ENCODE measurements at regions not wholly inside any gene's neighbourhood (a gene's known extent, or its start where the extent isn't known, plus 50 kb on each side); places are given as distances from the start of the nearest gene placed in this dataset.

DNA sequence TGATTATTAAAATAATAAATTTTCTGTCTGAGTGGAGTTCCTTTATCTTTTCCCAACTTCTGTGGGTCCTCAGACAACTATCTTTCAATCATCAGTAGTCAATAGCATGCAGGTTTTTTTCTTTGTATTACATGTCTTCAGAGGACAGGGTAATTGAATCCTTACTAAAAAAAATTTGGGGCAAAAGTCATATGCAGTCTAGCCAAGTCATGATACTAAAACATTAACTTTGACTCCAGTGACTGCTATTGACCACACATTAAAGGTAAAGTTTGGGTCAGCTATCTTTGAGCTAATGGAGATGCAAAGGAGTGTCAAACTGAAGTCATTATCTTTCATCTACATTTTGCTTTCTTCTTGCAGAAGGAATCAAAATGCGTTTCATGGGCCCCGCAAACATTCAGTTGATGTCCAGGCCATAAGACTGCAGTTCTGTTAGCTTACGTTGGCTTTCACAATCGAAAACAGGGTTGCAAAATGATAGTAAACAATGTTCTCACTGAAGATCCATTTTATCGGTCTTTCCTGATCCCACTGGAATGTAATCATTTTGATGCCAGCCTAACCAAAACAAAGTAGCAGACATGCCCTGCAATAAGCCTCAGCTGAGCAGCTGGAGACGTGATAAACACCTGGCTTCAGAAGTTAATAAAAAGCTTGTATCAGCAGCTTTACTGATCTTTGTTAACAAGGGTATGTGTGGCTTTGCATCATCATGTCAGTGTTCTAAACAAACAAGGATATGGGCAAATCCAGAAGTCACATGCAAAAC, 186.1 kb upstream of the PRLR start:
- POLR2A ChIA-PET = no interaction called here
- no peak overlapping the region for H3K27ac ChIP-seq (ENCODE audit: extremely low read length, insufficient read depth, low read length)
- in situ Hi-C loops (cut with HindIII; ENCODE audit: extremely low pct_ligation_motif_present, low pct_unique_long_range_greater_than_20kb) = no loop called here
- no peak for TF ChIP-seq ZNF501 (CRISPR knock-in tag; IDR thresholded peaks at IDR 0.05)
- TF ChIP-seq NCOR1 (IDR thresholded peaks at IDR 0.05; ENCODE audit: borderline replicate concordance, low read length) = no peak; the same call in 1 of the 2 replicates
- no peak for TF ChIP-seq MIXL1 (CRISPR knock-in tag; IDR thresholded peaks at IDR 0.05)
- no peak for TF ChIP-seq KLF9 (CRISPR knock-in tag; IDR thresholded peaks at IDR 0.05; ENCODE audit: low read depth)
- TF ChIP-seq DNMT3B (CRISPR knock-in tag; conservative IDR thresholded peaks at IDR 0.05) = no peak
- no peak for TF ChIP-seq ZSCAN22 (CRISPR knock-in tag; IDR thresholded peaks at IDR 0.05)
- TF ChIP-seq, protein P1, sequence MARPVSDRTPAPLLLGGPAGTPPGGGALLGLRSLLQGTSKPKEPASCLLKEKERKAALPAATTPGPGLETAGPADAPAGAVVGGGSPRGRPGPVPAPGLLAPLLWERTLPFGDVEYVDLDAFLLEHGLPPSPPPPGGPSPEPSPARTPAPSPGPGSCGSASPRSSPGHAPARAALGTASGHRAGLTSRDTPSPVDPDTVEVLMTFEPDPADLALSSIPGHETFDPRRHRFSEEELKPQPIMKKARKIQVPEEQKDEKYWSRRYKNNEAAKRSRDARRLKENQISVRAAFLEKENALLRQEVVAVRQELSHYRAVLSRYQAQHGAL (CRISPR knock-in tag; IDR thresholded peaks at IDR 0.05; ENCODE audit: not compliant biosample characterization) = no peak
- TF ChIP-seq, protein P2, sequence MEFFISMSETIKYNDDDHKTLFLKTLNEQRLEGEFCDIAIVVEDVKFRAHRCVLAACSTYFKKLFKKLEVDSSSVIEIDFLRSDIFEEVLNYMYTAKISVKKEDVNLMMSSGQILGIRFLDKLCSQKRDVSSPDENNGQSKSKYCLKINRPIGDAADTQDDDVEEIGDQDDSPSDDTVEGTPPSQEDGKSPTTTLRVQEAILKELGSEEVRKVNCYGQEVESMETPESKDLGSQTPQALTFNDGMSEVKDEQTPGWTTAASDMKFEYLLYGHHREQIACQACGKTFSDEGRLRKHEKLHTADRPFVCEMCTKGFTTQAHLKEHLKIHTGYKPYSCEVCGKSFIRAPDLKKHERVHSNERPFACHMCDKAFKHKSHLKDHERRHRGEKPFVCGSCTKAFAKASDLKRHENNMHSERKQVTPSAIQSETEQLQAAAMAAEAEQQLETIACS (CRISPR knock-in tag; IDR thresholded peaks at IDR 0.05) = no peak
- TF ChIP-seq ZNF460 (CRISPR knock-in tag; IDR thresholded peaks at IDR 0.05; ENCODE audit: borderline replicate concordance) = no peak
- TF ChIP-seq MXD3 (CRISPR knock-in tag; IDR thresholded peaks at IDR 0.05) = no peak
- no peak for TF ChIP-seq ZNF768 (CRISPR knock-in tag; IDR thresholded peaks at IDR 0.05)
- TF ChIP-seq CC2D1A (CRISPR knock-in tag; IDR thresholded peaks at IDR 0.05) = no peak
- TF ChIP-seq ADNP (CRISPR knock-in tag; IDR thresholded peaks at IDR 0.05) = no peak
- no peak for TF ChIP-seq NR2F1 (CRISPR knock-in tag; IDR thresholded peaks at IDR 0.05)
- no peak for TF ChIP-seq ARHGAP35 (CRISPR knock-in tag; IDR thresholded peaks at IDR 0.05; ENCODE audit: borderline replicate concordance)
- no peak for TF ChIP-seq MEF2D (CRISPR knock-in tag; IDR thresholded peaks at IDR 0.05)
- TF ChIP-seq ZNF160 (CRISPR knock-in tag; IDR thresholded peaks at IDR 0.05) = no peak
- TF ChIP-seq THAP9 (CRISPR knock-in tag; IDR thresholded peaks at IDR 0.05; ENCODE audit: borderline replicate concordance) = no peak
- no peak for TF ChIP-seq HOXD1 (CRISPR knock-in tag; IDR thresholded peaks at IDR 0.05)
- TF ChIP-seq ZNF720 (CRISPR knock-in tag; IDR thresholded peaks at IDR 0.05) = no peak
- TF ChIP-seq ZNF10 (CRISPR knock-in tag; IDR thresholded peaks at IDR 0.05; ENCODE audit: borderline replicate concordance, low read depth) = no peak

More for the DNA sequence above, 186.1 kb upstream of the PRLR start:
- no peak overlapping the region for H2AFZ ChIP-seq (ENCODE audit: low read length)
- H4K20me1 ChIP-seq (ENCODE audit: insufficient read depth, low read length) = no peaks in the 10 kb centered on the region
- no peaks in the 10 kb centered on the region for H3K27me3 ChIP-seq (ENCODE audit: control insufficient read depth in 1 of 2, insufficient read depth in 2 of 2, low read length in 2 of 2)
- FAIRE-seq = peak; percentile 78
- H3K36me3 ChIP-seq (replicated peaks in 1 of 2; ENCODE audit: control insufficient read depth in 1 of 2, insufficient read depth in 2 of 2, low read length in 2 of 2) = no peaks in the 10 kb centered on the region
- H3K9ac ChIP-seq (ENCODE audit: insufficient read depth, low read depth, low read length) = no peak overlapping the region
- BruUV-seq (replicated peaks) = no TSS peak
- peak overlapping the region; percentile 64 for H3K4me2 ChIP-seq (ENCODE audit: low read depth, low read length)
- no peaks in the 10 kb centered on the region for H3K9me3 ChIP-seq (ENCODE audit: low read length)
- H3K4me1 ChIP-seq (ENCODE audit: insufficient read depth, low read length) = peaks cover 45% of the 10 kb centered on the region
- CTCF ChIA-PET (ENCODE audit: low intra/inter-chr PET ratio, low total read pairs) = no interaction called here
- intact Hi-C loops (cut with micrococcal nuclease; ENCODE audit: unreplicated experiment) = loop anchor here (5.0 to 10.0 kb wide), 2 partner anchors 61 to 182 kb away; partner anchors contain the start of gene PRLR
- H3K79me2 ChIP-seq (ENCODE audit: insufficient read depth, low read length) = no peaks in the 10 kb centered on the region
- peak; percentile 75 for ATAC-seq
- WGBS (ENCODE audit: low lambda C conversion rate) = under 1% methylated on average over 6 of the region's 6 CpGs
- DNase-seq (ENCODE audit: low spot score) = peak; percentile 73
- H3K4me3 ChIP-seq (replicated peaks in 1 of 3; ENCODE audit: insufficient read depth in 1 of 3, low read depth in 2 of 3, low read length in 3 of 3) = peak overlapping the region in 1 of 3 experiments; percentile 31; a peak in 2 of 6 replicates

Data from HepG2 (cell line).